ENCODE measurements at regions not wholly inside any gene's neighbourhood (a gene's known extent, or its start where the extent isn't known, plus 50 kb on each side); places are given as distances from the start of the nearest gene placed in this dataset.

DNA sequence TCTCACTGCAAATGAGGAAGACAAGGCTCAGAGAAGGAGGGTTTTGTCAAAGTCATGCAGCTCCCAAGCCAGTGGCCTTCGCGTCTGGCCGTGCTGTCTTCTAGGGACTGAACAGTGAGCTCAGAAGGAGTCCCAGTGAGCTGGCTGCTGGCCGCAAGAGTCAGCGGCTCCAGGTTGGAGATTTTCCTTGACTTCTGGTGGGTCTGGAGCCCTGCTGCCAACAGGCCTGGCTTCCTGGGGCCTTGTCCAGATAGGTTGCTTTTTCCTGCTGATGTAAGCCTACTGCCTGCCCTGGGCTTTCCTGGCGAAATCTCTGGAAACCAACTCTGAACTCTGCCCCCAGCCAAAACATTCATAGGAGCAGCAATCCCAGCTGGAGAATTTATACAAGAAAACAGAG lies 272.7 kb upstream of the CADM1 start:
- no peak overlapping the region for H3K27ac ChIP-seq
- POLR2A ChIA-PET (ENCODE audit: low non-redundant PET), result no interaction called here
- CTCF ChIA-PET, result no interaction called here
- TF ChIP-seq, protein P1, sequence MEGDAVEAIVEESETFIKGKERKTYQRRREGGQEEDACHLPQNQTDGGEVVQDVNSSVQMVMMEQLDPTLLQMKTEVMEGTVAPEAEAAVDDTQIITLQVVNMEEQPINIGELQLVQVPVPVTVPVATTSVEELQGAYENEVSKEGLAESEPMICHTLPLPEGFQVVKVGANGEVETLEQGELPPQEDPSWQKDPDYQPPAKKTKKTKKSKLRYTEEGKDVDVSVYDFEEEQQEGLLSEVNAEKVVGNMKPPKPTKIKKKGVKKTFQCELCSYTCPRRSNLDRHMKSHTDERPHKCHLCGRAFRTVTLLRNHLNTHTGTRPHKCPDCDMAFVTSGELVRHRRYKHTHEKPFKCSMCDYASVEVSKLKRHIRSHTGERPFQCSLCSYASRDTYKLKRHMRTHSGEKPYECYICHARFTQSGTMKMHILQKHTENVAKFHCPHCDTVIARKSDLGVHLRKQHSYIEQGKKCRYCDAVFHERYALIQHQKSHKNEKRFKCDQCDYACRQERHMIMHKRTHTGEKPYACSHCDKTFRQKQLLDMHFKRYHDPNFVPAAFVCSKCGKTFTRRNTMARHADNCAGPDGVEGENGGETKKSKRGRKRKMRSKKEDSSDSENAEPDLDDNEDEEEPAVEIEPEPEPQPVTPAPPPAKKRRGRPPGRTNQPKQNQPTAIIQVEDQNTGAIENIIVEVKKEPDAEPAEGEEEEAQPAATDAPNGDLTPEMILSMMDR (conservative IDR thresholded peaks at IDR 0.05; ENCODE audit: low read depth), result no peak
- no peak for DNase-seq (ENCODE audit: low spot score)

DNA sequence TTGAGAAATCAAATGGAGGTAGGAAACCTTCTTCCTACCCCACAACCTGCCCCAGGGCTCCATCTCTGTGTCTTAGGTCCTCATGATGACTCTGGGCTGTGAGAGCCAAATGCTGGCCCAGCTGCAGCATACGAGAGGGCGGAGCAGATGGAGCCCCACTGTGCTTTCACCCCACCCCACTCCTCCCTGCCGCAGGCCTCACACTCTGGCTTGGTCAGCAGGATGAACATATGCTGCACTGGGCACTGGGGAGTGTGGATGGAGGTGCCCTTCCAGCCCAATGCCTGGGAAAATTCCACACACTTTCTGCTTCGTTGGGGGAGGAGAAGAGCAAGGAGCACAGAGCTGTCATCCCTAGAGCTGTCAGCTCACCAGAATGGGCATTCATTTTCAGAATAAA lies 271.6 kb upstream of the CADM1 start:
- no peak overlapping the region for H3K27ac ChIP-seq
- ChIA-PET CTCF (no interaction called here), POLR2A (ENCODE audit: low non-redundant PET) (no interaction called here)

DNA sequence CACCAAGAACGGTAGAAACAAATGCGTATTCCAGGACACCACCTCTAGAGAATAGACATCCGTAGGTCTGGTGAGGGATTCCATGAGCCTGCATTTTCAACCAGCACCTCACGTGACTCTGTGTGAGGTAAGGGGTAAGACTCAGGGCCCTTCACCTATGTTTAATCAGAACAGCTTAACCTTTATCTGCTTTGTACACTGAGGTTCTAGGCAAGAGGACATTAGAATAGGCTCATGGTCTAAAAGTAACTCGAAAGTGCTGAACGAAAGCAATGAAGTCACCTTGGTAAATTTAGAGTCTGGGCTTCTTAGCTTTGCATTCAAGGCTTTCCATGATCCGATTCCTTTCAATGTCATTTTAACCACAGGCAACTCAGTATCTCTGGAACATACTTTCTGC lies 270.5 kb upstream of the CADM1 start:
- TF ChIP-seq, protein P1 (conservative IDR thresholded peaks at IDR 0.05; ENCODE audit: low read depth), result no peak
- DNase-seq (ENCODE audit: low spot score), result no peak
- CTCF ChIA-PET, result interaction anchor here (0.6 to 0.7 kb wide), 3 partner anchors 38 to 90 kb away, joined by 3 read pairs; no protein-coding TSS in a partner anchor
- H3K27ac ChIP-seq, result no peak overlapping the region
- POLR2A ChIA-PET (ENCODE audit: low non-redundant PET), result no interaction called here

More for the DNA sequence above, 271.6 kb upstream of the CADM1 start:
- TF ChIP-seq, protein P1 (conservative IDR thresholded peaks at IDR 0.05; ENCODE audit: low read depth), result no peak
- no peak for DNase-seq (ENCODE audit: low spot score)

DNA sequence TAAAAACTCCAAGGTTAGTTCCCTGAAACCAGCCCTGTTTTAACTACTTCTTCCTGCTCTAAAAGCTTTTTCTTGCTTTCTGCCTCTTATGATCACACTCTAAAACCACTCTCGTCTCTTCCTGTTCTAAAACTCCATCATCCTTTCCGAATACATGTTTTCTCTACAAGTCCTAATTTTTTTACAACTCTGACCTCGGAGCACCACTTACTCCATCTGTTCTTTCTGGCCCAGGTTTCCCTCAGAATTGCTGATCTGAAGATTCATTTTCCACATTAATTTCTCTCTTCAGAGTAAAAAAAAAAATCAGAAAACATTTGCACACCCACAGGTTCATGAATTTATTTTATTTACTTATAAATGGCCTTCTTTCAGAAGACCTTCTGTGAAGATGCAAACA lies 265.7 kb upstream of the CADM1 start:
- CTCF ChIA-PET, result no interaction called here
- DNase-seq (ENCODE audit: low spot score), result no peak
- H3K27ac ChIP-seq, result no peak overlapping the region
- POLR2A ChIA-PET (ENCODE audit: low non-redundant PET), result no interaction called here
- TF ChIP-seq, protein P1 (conservative IDR thresholded peaks at IDR 0.05; ENCODE audit: low read depth), result no peak

DNA sequence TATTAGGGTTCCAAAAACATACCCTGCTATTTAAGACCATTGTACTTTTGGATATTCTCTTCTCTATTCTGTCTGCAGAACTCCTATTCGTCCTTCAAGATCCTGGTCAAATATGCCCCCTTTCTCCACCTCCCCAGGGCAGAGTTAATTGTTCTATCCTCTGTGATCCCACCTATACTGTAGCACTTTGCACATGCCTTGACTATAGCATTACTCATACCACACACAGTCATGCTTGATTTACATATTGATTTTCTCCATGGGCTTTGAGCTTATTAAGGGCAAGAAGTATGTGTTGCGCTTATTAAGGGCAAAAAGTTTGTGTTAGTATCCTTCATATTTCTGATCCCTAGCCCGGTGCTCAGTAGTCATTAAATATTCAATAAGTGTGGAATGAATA lies 263.7 kb upstream of the CADM1 start:
- no peak for DNase-seq (ENCODE audit: low spot score)
- ChIA-PET CTCF (no interaction called here), POLR2A (ENCODE audit: low non-redundant PET) (no interaction called here)
- TF ChIP-seq, protein P1 (conservative IDR thresholded peaks at IDR 0.05; ENCODE audit: low read depth), result no peak
- no peak overlapping the region for H3K27ac ChIP-seq

DNA sequence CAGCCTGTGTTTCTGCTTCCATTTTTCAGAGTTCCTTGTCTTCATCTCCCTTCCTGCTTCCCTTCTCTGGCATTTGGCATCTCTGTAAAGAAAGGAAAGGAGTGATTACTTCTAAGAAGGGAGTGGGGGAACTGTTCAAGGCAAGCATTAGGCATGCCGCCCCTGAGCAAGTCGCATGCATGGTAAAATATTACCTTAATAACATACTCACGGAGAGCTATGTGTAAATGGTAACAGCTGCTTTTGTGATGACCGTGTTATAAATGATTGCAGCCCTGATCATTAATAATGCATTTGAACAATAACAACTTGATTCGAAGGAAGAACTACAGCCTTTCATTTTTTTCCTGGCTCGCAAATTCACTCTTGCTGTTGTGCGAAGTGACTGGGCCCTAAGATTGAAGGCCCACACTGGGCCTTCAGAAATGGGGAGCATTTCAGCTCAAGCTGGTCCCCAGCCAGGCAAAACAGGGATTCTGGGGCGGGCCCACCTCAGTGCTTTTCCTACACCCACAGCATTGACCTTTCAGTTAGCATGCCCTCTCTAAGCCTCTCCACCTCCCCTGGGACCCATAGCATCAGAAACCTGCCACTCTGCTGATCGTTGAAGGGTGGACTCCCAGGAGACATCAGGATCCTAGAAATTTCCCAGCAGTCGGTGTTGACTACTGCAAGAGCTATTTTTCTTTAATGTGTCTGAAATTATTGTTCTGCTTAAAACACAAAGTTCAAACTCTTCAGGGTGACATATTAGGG lies 263.0 kb upstream of the CADM1 start:
- CTCF ChIA-PET, result no interaction called here
- TF ChIP-seq, protein P1 (conservative IDR thresholded peaks at IDR 0.05; ENCODE audit: low read depth), result no peak
- POLR2A ChIA-PET (ENCODE audit: low non-redundant PET), result no interaction called here
- DNase-seq (ENCODE audit: low spot score), result no peak
- no peak overlapping the region for H3K27ac ChIP-seq
